ENCODE measurements at regions not wholly inside any gene's neighbourhood (a gene's known extent, or its start where the extent isn't known, plus 50 kb on each side); places are given as distances from the start of the nearest gene placed in this dataset.

DNA sequence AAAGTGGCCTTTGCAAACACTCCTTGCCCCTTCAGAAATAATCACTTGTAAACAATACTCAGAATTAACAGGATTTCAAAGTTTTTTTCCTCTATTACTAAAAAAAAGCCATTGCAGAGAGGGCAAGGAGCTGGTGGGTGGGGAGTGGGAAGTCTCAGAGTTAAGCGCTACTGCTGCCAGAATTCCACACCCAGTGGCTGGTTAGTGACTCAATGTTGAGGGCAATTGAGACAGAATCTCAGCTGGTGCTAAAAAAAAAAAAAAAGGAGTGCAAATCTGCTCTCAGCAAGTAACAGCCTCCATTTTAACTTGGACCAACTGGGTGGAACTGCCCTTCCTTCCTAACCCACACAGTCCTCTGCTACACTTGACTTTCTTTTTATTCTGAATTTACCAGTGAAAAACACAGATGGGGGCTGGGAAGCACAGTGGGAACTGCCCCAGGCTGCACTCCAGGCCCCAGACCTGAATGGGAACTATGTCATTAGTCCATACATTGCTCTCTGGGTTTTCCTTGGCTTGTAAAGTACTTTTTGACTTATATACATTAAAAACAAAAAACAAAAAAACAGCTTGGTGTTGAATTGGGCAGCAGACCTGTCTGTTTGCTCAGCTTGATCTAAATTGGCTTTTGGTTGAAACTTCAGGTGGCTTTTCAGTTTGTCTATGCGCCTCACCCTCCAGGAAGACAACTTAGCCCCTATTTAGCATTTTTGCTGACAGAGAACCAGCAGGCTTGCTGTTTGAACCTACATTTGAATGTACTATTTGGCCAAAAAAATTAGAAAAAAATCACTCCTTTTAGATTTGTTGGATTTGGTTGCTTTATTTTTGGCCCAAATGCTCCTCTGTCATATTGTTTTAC is 357.8 kb upstream of the TBL1XR1 start:
- TF ChIP-seq, protein P1, sequence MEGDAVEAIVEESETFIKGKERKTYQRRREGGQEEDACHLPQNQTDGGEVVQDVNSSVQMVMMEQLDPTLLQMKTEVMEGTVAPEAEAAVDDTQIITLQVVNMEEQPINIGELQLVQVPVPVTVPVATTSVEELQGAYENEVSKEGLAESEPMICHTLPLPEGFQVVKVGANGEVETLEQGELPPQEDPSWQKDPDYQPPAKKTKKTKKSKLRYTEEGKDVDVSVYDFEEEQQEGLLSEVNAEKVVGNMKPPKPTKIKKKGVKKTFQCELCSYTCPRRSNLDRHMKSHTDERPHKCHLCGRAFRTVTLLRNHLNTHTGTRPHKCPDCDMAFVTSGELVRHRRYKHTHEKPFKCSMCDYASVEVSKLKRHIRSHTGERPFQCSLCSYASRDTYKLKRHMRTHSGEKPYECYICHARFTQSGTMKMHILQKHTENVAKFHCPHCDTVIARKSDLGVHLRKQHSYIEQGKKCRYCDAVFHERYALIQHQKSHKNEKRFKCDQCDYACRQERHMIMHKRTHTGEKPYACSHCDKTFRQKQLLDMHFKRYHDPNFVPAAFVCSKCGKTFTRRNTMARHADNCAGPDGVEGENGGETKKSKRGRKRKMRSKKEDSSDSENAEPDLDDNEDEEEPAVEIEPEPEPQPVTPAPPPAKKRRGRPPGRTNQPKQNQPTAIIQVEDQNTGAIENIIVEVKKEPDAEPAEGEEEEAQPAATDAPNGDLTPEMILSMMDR (IDR thresholded peaks at IDR 0.05) = no peak

DNA sequence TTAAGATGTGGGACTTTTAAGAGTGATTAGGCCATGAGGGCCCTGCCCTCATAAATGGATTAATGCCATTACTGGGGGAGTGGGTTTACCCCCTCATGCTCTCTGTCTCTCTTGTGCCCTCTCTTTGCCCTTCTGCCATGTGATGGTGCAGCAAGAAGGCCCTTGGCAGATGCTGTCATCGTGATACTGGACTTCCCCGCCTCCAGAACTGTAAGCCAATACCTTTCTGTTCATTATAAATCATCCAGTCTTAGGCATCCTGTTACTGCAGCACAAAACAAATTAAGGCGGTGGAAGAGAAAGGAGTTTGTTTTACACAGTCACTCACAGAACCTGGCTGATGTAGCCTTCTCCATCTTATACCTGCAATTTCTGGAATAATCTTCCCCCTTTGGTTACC is 360.3 kb upstream of the TBL1XR1 start:
- TF ChIP-seq, protein P1 (IDR thresholded peaks at IDR 0.05) = no peak

DNA sequence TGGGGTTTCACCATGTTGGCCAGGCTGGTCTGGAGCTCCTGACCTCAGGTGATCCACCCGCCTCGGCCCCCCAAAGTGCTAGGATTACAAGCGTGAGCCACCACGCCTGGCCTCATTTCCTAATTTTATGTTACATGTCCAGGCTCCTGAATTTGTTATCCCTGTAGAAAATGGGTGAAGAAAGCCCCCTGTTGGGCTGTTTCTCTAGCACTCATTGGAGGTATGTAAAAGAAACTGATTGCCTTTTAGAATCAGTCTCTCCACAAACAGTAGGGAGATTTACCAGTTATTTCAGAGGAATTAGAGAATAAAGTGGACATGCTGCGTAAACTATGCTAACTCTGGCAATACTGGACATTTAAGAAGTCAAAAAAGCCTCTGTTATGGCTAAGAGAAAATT is 364.1 kb upstream of the TBL1XR1 start:
- TF ChIP-seq, protein P1 (IDR thresholded peaks at IDR 0.05) = no peak

DNA sequence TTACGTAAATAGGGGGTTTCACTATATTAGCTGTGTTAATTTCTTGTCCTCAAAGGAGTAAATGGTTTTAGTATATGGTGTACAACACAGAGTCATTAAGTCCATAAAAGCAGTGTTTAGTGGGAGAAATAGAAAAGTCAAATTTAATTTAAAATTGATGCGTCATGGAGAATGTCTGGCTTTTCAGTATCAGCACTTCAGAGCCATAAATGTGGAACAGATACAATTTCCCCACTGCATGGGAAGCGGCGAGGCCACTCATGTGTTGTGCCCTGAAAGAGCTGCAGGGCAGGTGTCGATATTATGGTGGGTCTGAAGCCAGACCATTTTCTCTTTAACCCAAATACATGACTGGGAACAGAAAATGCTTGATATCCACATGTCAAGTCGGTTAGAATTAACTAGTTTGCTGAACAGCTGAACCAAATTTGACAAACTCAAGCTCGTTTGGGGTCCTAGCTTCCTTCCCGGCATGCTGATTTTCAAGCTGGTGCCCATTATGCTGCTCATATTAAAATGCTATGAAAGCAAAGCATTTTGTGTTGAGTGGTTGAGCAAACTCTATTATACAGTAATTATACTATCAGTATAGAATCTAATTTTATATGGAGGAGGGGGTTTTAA is 364.6 kb upstream of the TBL1XR1 start:
- TF ChIP-seq, protein P1 (IDR thresholded peaks at IDR 0.05) = no peak

DNA sequence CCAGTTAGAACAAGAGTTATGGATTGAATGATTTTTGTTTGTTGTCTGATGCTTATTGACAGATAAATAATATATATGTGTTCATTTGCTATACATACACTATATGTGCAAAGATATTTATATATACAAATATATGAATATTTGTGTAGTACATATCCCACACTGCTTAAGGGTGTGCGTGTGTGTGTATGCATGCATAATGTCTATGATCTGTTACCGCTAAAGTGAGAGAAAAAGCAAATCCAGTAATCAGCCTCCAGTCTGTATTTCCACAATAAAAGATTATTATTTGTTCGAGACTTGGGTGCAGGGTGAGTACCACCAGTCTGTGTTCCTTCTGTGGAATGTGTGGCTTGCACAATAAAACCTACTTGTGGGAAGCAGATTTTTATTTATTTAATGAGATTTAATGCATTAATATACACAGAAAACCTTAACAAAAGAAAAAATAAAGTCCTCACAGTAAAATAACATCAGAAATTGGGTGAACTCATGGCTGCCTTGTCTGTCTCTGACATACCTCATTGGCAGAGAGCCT is 366.0 kb upstream of the TBL1XR1 start:
- TF ChIP-seq, protein P1 (IDR thresholded peaks at IDR 0.05) = no peak

DNA sequence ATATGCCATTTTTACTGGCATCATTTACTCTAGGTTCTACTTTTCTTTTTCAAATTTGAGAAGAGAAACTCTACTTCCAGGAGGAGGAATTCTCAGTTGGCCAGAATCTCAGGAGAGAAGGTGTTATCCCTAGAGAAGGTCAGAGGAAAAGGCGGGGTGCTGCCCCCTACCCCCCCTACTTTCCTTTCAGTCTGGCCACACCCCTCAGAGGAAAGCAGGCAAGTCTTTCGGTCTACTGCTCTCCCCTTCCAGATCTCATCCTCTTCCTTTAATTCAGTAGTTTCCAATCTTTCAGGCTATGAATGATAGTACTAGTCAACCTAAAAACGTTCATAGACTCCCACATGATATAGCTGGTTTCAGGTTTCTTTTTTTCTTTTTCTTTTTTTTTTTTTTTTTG is 366.5 kb upstream of the TBL1XR1 start:
- TF ChIP-seq, protein P1 (IDR thresholded peaks at IDR 0.05) = no peak

DNA sequence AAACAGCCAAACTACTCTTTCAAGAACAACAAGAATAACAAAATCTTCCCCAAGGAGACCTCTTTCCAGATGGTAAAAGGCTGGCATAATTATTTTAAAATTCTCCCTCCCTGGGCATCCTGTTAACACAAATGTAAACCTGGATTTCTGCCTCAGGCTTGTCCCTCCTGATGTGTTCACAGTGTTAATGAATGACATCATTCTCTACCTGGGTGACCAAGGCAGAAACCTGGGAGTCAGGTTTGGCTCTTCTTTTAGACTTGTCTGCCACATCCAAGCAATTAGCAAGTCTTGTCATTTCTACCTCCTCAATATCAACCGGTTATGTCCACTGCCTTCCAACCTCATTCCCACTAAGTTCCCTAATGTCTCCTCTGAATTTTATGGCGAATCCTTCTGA is 368.7 kb upstream of the TBL1XR1 start:
- TF ChIP-seq, protein P1 (IDR thresholded peaks at IDR 0.05) = no peak

Data from LNCAP (cell line).